ENCODE measurements at regions not wholly inside any gene's neighbourhood (a gene's known extent, or its start where the extent isn't known, plus 50 kb on each side); places are given as distances from the start of the nearest gene placed in this dataset.

DNA sequence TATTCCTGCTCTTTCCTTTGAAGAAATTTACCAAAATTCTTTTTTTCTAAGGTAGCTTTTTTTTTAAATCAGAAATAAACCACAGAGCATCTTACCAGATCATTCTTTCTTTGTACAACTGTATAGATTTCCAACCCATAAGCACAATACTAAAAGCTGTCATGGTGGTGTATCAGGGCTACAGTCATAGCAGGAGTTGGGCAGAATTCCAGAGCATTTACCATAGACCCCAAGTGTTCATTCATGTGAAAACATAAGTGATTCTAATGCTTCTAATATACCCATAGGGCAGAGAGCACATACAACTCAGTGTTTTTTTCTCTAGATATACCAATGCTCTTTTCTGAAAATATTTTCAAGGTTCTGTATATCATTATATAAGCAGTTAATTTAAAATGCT is 392.5 kb downstream of the FRK start:
- no peaks in the 10 kb centered on the region for H3K9me3 Mint-ChIP-seq
- no peak overlapping the region for H3K4me3 Mint-ChIP-seq
- no peaks in the 10 kb centered on the region for H3K27me3 Mint-ChIP-seq (ENCODE audit: low read depth)
- H3K36me3 Mint-ChIP-seq (ENCODE audit: low read depth), result no peaks in the 10 kb centered on the region
- H3K4me1 Mint-ChIP-seq (ENCODE audit: low read depth), result no peaks in the 10 kb centered on the region
- H3K27ac Mint-ChIP-seq, result no peak overlapping the region

GRCh38 chr6:115667478-115668026 is 393.1 kb downstream of the FRK start:
- Mint-ChIP-seq H3K4me3 (no peak overlapping the region), H3K36me3 (ENCODE audit: low read depth) (no peaks in the 10 kb centered on the region)

DNA sequence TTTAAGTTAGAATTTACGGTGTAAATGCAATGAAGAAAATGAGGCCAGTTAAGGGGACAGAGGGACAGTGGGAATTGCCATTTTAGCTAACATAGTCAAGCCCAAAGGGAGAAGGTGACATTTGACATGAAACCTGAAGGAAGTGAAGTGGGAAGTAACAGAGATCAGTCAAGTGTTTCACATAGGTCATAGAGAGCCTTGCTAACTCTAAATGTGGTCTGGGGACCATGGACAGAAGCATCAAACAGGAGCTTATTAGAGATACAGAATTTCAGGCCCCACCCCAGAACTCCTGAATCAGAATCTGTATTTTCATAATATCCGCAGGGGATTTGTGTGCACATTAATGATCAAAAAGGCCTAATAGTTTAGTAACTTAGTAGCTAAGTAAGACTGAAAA is 393.7 kb downstream of the FRK start:
- Mint-ChIP-seq H3K4me3 (no peak overlapping the region), H3K4me1 (ENCODE audit: low read depth) (no peaks in the 10 kb centered on the region), H3K27ac (no peak overlapping the region), H3K27me3 (ENCODE audit: low read depth) (no peaks in the 10 kb centered on the region), H3K9me3 (no peaks in the 10 kb centered on the region), H3K36me3 (ENCODE audit: low read depth) (no peaks in the 10 kb centered on the region)

More at GRCh38 chr6:115667478-115668026, 393.1 kb downstream of the FRK start:
- no peaks in the 10 kb centered on the region for H3K9me3 Mint-ChIP-seq
- H3K4me1 Mint-ChIP-seq (ENCODE audit: low read depth), result no peaks in the 10 kb centered on the region
- H3K27me3 Mint-ChIP-seq (ENCODE audit: low read depth), result no peaks in the 10 kb centered on the region
- no peak overlapping the region for H3K27ac Mint-ChIP-seq

DNA sequence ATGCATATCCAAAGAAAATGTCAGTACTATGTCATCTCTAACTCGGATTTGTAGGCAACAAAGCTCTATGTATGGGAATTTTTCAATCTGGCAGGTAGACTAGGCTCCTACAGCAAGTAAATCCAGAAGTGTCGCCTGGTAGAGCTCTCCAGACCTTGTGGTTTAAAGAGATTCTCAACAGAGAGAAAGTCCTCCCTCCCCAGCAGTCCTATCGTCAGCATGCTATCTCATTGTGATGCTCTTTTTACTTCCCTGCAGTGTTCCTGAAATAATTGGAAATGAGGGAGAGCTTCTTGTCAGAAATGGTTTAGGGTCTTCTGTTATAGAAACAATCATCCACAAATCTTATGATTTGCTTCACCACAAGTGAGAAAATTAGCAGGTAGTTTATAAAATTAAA is 395.4 kb downstream of the FRK start:
- Mint-ChIP-seq H3K4me1 (ENCODE audit: low read depth) (no peaks in the 10 kb centered on the region), H3K27me3 (ENCODE audit: low read depth) (no peaks in the 10 kb centered on the region), H3K36me3 (ENCODE audit: low read depth) (no peaks in the 10 kb centered on the region)

DNA sequence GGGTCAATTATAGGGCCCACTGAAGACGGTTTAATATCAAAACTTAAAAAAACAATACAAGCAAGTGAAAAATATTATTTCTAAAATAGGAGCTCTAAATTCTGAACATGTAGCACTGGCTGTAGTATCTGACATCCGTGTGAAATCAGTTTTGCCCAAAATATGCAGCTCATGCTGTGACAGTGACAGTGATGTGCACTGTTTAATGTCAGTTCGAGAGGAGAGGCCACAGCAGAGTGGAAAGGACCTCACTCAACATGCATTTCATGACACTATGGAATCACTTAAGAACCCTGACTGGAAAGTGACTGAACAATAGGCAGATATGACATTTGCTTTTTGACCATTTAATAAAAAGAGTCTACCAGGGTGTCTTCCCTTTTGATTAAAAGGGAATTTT is 397.0 kb downstream of the FRK start:
- Mint-ChIP-seq H3K36me3 (ENCODE audit: low read depth) (no peaks in the 10 kb centered on the region), H3K27me3 (ENCODE audit: low read depth) (no peaks in the 10 kb centered on the region)

More for the DNA sequence above, 395.4 kb downstream of the FRK start:
- no peak overlapping the region for H3K27ac Mint-ChIP-seq
- H3K9me3 Mint-ChIP-seq, result no peaks in the 10 kb centered on the region
- H3K4me3 Mint-ChIP-seq, result no peak overlapping the region

GRCh38 chr6:115643762-115644161 is 416.9 kb downstream of the FRK start:
- H3K4me1 Mint-ChIP-seq (ENCODE audit: low read depth), result no peaks in the 10 kb centered on the region
- no peaks in the 10 kb centered on the region for H3K36me3 Mint-ChIP-seq (ENCODE audit: low read depth)
- no peak overlapping the region for H3K27ac Mint-ChIP-seq
- H3K4me3 Mint-ChIP-seq, result no peak overlapping the region
- peaks cover 12% of the 10 kb centered on the region for H3K9me3 Mint-ChIP-seq
- H3K27me3 Mint-ChIP-seq (ENCODE audit: low read depth), result no peaks in the 10 kb centered on the region

More for the DNA sequence above, 397.0 kb downstream of the FRK start:
- Mint-ChIP-seq H3K4me3 (no peak overlapping the region), H3K27ac (no peak overlapping the region), H3K4me1 (ENCODE audit: low read depth) (no peaks in the 10 kb centered on the region), H3K9me3 (no peaks in the 10 kb centered on the region)

DNA sequence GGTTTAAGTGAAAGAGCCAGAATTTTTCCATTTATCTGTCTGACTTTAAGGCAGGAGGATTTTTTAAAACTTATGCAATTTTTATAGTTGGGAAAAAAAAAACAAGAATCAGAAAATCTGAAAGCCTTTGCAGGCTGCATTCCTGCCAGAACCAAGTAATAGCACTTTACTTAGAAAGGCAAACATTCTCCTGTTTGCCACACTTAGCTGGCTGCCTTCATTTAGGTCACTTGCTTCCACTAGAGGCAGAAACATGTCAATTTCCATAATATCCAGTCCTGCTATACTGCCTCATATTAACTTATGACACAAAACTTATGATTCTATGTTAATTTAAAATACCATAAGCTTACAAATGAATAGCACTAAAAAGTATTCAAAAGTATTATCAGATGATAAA is 425.8 kb downstream of the FRK start:
- no peak overlapping the region for H3K27ac Mint-ChIP-seq
- H3K4me3 Mint-ChIP-seq, result no peak overlapping the region
- H3K4me1 Mint-ChIP-seq (ENCODE audit: low read depth), result no peaks in the 10 kb centered on the region

GRCh38 chr6:115634131-115634530 is 426.6 kb downstream of the FRK start:
- no peak overlapping the region for H3K27ac Mint-ChIP-seq
- no peaks in the 10 kb centered on the region for H3K4me1 Mint-ChIP-seq (ENCODE audit: low read depth)
- H3K9me3 Mint-ChIP-seq, result no peaks in the 10 kb centered on the region
- H3K36me3 Mint-ChIP-seq (ENCODE audit: low read depth), result no peaks in the 10 kb centered on the region
- no peak overlapping the region for H3K4me3 Mint-ChIP-seq
- H3K27me3 Mint-ChIP-seq (ENCODE audit: low read depth), result no peaks in the 10 kb centered on the region

More for the DNA sequence above, 425.8 kb downstream of the FRK start:
- H3K36me3 Mint-ChIP-seq (ENCODE audit: low read depth), result no peaks in the 10 kb centered on the region
- no peaks in the 10 kb centered on the region for H3K27me3 Mint-ChIP-seq (ENCODE audit: low read depth)
- no peaks in the 10 kb centered on the region for H3K9me3 Mint-ChIP-seq

GRCh38 chr6:115631028-115631427 is 429.7 kb downstream of the FRK start:
- H3K27me3 Mint-ChIP-seq (ENCODE audit: low read depth), result no peaks in the 10 kb centered on the region
- no peaks in the 10 kb centered on the region for H3K36me3 Mint-ChIP-seq (ENCODE audit: low read depth)
- no peaks in the 10 kb centered on the region for H3K9me3 Mint-ChIP-seq
- no peak overlapping the region for H3K4me3 Mint-ChIP-seq
- no peaks in the 10 kb centered on the region for H3K4me1 Mint-ChIP-seq (ENCODE audit: low read depth)
- no peak overlapping the region for H3K27ac Mint-ChIP-seq

GRCh38 chr6:115630424-115631024 is 430.2 kb downstream of the FRK start:
- H3K9me3 Mint-ChIP-seq, result no peaks in the 10 kb centered on the region
- no peaks in the 10 kb centered on the region for H3K36me3 Mint-ChIP-seq (ENCODE audit: low read depth)
- no peaks in the 10 kb centered on the region for H3K27me3 Mint-ChIP-seq (ENCODE audit: low read depth)
- no peaks in the 10 kb centered on the region for H3K4me1 Mint-ChIP-seq (ENCODE audit: low read depth)
- H3K27ac Mint-ChIP-seq, result no peak overlapping the region
- no peak overlapping the region for H3K4me3 Mint-ChIP-seq

DNA sequence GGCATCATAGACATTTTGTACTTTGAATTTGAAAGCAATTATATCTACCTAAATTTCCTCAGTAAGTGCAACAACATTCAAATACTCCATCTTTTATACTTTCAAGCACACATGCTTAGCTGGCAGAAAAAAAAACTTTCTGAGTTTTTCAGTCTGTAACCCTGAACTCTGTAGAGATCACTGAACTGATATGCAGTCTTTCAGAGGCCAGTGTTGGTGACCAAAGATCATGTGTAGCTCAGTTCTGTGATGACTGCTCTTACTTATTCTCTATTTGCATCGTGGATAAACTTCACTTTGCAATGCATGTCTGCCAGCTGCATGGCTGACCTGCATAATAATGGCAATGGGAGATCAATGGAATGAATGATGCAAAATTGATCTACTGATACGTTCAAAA is 431.3 kb downstream of the FRK start:
- Mint-ChIP-seq H3K27me3 (ENCODE audit: low read depth) (no peaks in the 10 kb centered on the region), H3K9me3 (no peaks in the 10 kb centered on the region), H3K4me1 (ENCODE audit: low read depth) (no peaks in the 10 kb centered on the region), H3K27ac (no peak overlapping the region), H3K36me3 (ENCODE audit: low read depth) (no peaks in the 10 kb centered on the region), H3K4me3 (no peak overlapping the region)

DNA sequence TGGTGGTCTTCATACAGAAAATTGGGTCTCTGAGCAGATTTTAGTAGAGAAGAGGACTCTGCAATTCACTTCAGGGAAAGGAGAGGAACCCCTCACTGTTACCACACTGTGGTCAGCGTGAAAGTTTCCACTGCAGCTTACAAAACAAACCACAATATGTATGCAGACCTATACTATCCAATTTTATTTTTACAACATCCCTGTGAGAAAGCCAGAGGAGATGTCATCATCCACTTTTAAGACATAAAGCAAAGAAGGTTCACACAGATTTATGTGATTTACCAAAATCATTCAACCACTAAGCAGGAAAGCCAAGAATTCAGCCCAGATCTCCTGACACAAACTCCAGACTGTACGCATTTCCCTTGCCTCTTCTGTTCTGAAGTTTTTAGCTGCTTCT is 442.4 kb downstream of the FRK start:
- no peaks in the 10 kb centered on the region for H3K27me3 Mint-ChIP-seq (ENCODE audit: low read depth)
- no peaks in the 10 kb centered on the region for H3K36me3 Mint-ChIP-seq (ENCODE audit: low read depth)
- H3K4me3 Mint-ChIP-seq, result no peak overlapping the region
- no peaks in the 10 kb centered on the region for H3K4me1 Mint-ChIP-seq (ENCODE audit: low read depth)
- no peaks in the 10 kb centered on the region for H3K9me3 Mint-ChIP-seq
- H3K27ac Mint-ChIP-seq, result no peak overlapping the region

DNA sequence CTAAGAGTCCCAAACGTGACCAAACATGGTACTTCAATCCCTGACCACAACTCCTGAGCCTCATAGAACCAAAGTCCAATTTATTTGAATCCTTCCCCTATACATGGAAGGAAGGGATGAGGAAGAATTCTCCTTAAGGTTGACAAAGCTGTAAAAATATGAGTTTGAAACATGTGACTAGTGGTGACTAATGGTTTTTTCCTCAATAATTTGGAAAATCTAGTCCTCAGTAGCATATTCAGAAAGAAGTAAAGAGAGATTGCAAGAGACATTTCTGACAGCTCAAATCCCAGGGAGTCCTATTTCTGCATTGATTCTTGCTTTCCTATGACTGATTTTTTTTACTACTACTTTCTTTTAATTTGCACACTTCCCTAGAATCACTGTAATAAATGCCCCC is 443.7 kb downstream of the FRK start:
- Mint-ChIP-seq H3K27me3 (ENCODE audit: low read depth) (no peaks in the 10 kb centered on the region), H3K4me3 (no peak overlapping the region), H3K27ac (no peak overlapping the region), H3K4me1 (ENCODE audit: low read depth) (no peaks in the 10 kb centered on the region), H3K36me3 (ENCODE audit: low read depth) (no peaks in the 10 kb centered on the region), H3K9me3 (no peaks in the 10 kb centered on the region)

DNA sequence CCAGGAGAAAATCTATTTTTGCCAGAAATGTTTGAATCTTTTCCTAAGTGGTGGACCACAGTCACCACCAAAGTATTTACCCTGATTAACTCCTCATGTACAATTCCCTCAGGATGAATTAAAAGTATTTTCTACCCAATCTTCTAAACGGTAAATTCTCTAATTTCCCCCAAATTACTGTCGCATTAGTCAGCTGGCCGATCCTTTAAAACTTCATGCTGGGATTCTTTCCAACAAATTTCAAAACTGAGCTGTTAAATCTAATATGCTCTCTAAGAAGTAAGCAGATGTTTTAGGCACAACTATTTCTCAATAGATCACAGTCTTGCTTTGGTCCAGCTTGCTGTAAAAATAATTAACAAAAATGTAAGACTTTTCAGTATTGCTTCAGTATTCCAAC is 447.2 kb downstream of the FRK start:
- no peak overlapping the region for H3K4me3 Mint-ChIP-seq
- H3K27me3 Mint-ChIP-seq (ENCODE audit: low read depth), result no peaks in the 10 kb centered on the region
- H3K27ac Mint-ChIP-seq, result no peak overlapping the region
- H3K9me3 Mint-ChIP-seq, result no peaks in the 10 kb centered on the region
- H3K4me1 Mint-ChIP-seq (ENCODE audit: low read depth), result no peaks in the 10 kb centered on the region
- H3K36me3 Mint-ChIP-seq (ENCODE audit: low read depth), result no peaks in the 10 kb centered on the region

- Mint-ChIP-seq H3K27me3 (ENCODE audit: low read depth) (no peaks in the 10 kb centered on the region), H3K4me1 (ENCODE audit: low read depth) (no peaks in the 10 kb centered on the region), H3K36me3 (ENCODE audit: low read depth) (no peaks in the 10 kb centered on the region), H3K27ac (no peak overlapping the region), H3K4me3 (no peak overlapping the region), H3K9me3 (no peaks in the 10 kb centered on the region)
Observed at GRCh38 chr6:115612796-115613479, 447.8 kb downstream of the FRK start.

All from T-helper 1 cell treated with Interleukin-12 subunit alpha and Interleukin-12 subunit beta and Interleukin-4 antibody, amounts not matched to agents 30 μg/mL and 1 μg/mL, for 36 hours (primary cell).